GM13976 (cell line): ENCODE measurements at regions not wholly inside any gene's neighbourhood (a gene's known extent, or its start where the extent isn't known, plus 50 kb on each side); places are given as distances from the start of the nearest gene placed in this dataset.

Source experiments
- DNase-seq: peaks from one replicate; pipeline ENCODE4 v3.0.0; 2012; ENCODE audit warnings: low spot score
- in situ Hi-C: fragments of 300-500 bp; cut with MboI; formaldehyde crosslinking; loops from one replicate; pipeline ENCODE4 v1.12.0; 2022; ENCODE audit warnings: low sequenced_read_pairs, mixed read lengths, inconsistent platforms; ENCODE audit not compliant: unreplicated experiment
- TF ChIP-seq, protein P1 (sequence below): IDR thresholded peaks from 2 replicates; pipeline ENCODE4 v1.5.1; 2012; ENCODE audit warnings: borderline replicate concordance, mild to moderate bottlenecking; ENCODE audit not compliant: insufficient read depth; ENCODE audit errors: extremely low read depth, missing control alignments, control extremely low read depth

DNA sequence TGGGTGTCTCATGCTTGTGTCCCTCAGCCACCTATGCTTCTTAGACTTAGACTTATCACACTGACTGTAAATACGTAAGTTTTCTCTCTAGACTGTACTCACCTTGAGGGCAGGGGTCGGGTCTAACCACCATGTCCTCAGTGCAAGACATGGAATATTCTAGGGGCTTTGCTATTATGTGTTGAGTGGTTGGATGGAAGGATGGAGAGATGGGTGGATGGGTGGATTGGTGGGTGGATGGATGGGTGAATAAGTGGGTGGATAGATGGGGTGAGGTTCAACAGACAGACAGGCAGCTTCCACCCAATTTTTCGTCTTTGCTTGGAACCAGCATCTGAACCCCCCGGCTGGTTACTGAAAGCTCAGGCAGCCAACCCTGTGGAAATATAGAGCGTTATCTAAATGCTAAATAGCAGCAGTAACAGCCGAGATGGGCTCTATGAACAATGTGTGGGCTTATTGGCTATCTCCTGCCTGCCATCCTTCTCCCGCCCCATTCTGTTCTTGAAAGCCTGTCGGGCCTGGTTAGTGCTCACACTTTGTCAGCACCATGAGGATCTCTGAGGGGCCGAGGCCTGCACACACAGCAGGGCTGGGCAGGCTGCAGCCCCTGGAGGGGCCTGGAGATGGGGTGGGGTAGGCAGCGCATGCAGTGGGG is 130.7 kb downstream of the ACTL8 start:
- in situ Hi-C loops: no loop called here
- TF ChIP-seq, protein P1, sequence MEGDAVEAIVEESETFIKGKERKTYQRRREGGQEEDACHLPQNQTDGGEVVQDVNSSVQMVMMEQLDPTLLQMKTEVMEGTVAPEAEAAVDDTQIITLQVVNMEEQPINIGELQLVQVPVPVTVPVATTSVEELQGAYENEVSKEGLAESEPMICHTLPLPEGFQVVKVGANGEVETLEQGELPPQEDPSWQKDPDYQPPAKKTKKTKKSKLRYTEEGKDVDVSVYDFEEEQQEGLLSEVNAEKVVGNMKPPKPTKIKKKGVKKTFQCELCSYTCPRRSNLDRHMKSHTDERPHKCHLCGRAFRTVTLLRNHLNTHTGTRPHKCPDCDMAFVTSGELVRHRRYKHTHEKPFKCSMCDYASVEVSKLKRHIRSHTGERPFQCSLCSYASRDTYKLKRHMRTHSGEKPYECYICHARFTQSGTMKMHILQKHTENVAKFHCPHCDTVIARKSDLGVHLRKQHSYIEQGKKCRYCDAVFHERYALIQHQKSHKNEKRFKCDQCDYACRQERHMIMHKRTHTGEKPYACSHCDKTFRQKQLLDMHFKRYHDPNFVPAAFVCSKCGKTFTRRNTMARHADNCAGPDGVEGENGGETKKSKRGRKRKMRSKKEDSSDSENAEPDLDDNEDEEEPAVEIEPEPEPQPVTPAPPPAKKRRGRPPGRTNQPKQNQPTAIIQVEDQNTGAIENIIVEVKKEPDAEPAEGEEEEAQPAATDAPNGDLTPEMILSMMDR: no peak
- DNase-seq: no peak

DNA sequence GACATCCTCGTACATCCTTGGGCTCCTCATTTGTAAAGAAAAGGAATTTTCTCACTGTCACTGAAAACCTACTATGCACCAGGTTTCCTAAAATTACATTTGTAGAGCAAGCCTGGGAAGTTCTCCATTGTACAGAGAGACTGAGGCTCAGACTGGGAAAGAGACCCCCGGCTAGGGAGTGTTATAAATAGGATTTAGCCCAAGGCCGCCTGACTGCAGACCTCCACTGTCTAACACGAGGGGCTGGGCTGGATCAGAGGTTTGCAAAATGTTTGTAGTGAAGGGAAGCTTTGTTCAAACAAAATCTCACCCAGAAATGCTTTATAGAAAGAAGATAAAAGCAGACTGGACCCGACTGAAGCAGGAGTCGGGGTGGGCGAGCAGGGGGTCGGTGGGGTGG is 131.3 kb downstream of the ACTL8 start:
- in situ Hi-C loops: no loop called here
- DNase-seq: no peak
- TF ChIP-seq, protein P1: no peak

- in situ Hi-C loops: no loop called here
- TF ChIP-seq, protein P1: no peak
- no peak for DNase-seq
Observed at GRCh38 chr1:17886838-17887441, 131.8 kb downstream of the ACTL8 start.

- no peak for DNase-seq
- in situ Hi-C loops: no loop called here
- TF ChIP-seq, protein P1: no peak
Observed at GRCh38 chr1:17887661-17888371, 132.7 kb downstream of the ACTL8 start.

DNA sequence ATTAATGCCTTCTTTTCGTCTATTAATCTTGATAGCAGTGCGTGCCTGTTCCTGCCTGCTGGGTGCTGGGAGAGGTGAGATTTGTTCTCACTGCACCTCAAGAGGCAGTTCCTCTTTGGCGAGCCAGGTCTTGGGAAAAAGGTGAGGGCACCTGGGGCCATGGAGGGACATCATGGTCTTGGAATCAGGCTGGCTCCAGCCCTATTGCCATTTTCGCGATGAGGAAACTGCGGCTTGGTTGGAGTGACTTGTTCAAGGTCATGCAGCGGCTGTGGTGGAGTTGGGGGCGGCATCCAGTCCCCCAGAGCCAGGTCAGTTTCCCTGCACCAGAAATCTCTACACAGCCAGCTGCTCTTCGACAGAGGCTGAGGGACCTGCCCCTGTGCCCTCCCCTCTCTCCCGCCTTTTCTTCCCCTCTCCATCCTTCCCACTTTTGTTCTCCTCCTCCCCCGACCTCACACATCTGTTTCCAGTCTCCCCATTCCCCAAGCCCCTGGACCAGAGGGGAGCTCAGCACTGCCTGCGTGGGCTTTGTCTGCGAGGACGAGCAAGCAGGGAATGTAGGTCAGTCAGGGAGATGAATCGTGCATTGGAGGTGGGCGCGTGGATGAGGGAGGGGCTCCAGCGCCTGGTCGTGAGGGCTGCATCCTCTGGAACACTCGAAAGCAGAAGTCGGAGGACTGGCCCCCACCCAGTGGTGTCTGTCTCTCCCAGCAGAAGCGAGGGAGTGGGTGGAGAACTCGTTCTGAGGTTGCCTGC is 135.1 kb downstream of the ACTL8 start:
- no peak for DNase-seq
- TF ChIP-seq, protein P1: no peak
- in situ Hi-C loops: no loop called here

GRCh38 chr1:17890815-17891191 is 135.7 kb downstream of the ACTL8 start:
- no peak for DNase-seq
- TF ChIP-seq, protein P1: no peak
- in situ Hi-C loops: no loop called here
